ENCODE measurements at regions not wholly inside any gene's neighbourhood (a gene's known extent, or its start where the extent isn't known, plus 50 kb on each side); places are given as distances from the start of the nearest gene placed in this dataset.

- H3K9me3 ChIP-seq (ENCODE audit: control insufficient read depth, low read depth, low read length) = no peaks in the 10 kb centered on the region
- no peak overlapping the region for H2BK120ac ChIP-seq (ENCODE audit: low read depth, low read length, poor library complexity, severe bottlenecking)
- TF ChIP-seq CTCF (conservative IDR thresholded peaks at IDR 0.05) = no peak
- no peak overlapping the region for H3K14ac ChIP-seq (ENCODE audit: insufficient read depth, low read length)
- peaks cover 3% of the 10 kb centered on the region; the same call in 1 of the 2 replicates for H3K4me1 ChIP-seq (ENCODE audit: insufficient read depth, low read length)
- H2BK15ac ChIP-seq (ENCODE audit: low read depth, low read length) = no peak overlapping the region
- no peak overlapping the region for H4K5ac ChIP-seq (ENCODE audit: insufficient read length, low read depth, low read length)
- H3K23me2 ChIP-seq (ENCODE audit: insufficient read length, low read depth, low read length, poor library complexity, severe bottlenecking) = no peaks in the 10 kb centered on the region
- no peak overlapping the region for H3K9ac ChIP-seq (ENCODE audit: extremely low read depth, insufficient read length, low read length)
- no peak overlapping the region for H4K8ac ChIP-seq (replicated peaks; ENCODE audit: insufficient read length, low read depth, low read length)
- no peak for DNase-seq
- no peaks in the 10 kb centered on the region for H3K79me2 ChIP-seq (ENCODE audit: insufficient read depth, low read length)
- Mint-ChIP-seq H3K36me3 (ENCODE audit: insufficient read depth in 1 of 3, low read depth in 3 of 3) (no peaks in the 10 kb centered on the region), H3K27me3 (ENCODE audit: low read depth) (no peaks in the 10 kb centered on the region), H3K9me3 (peaks cover 0 to 1% of the 10 kb centered on the region in 2 experiments; a peak in 1 of 5 replicates), H3K27ac (no peak overlapping the region), H3K4me1 (peaks cover 24 to 28% of the 10 kb centered on the region in 2 experiments), H3K4me3 (no peak overlapping the region)
- H2AFZ ChIP-seq (ENCODE audit: low read length) = no peak overlapping the region
- no peak overlapping the region for H2BK12ac ChIP-seq (ENCODE audit: insufficient read length, low read depth, low read length)
- H3K4ac ChIP-seq (ENCODE audit: low read depth, low read length) = no peak overlapping the region
- no peak overlapping the region for H3K4me2 ChIP-seq (ENCODE audit: insufficient read depth, insufficient read length, low read length)
- H3K18ac ChIP-seq (ENCODE audit: insufficient read length, low read depth, low read length) = no peak overlapping the region
- H3K27me3 ChIP-seq (ENCODE audit: insufficient read depth, low read length) = no peaks in the 10 kb centered on the region
- H2BK5ac ChIP-seq (ENCODE audit: insufficient read length, low read length) = no peak overlapping the region
- WGBS (ENCODE audit: extremely low coverage, insufficient read length, low lambda C conversion rate) = no CpG with 5 or more reads among the region's 2 CpGs
- H2BK20ac ChIP-seq (ENCODE audit: low read depth, low read length, poor library complexity, severe bottlenecking) = no peak overlapping the region
- H2AK5ac ChIP-seq (ENCODE audit: insufficient read length, low read length) = no peak overlapping the region
- H3K56ac ChIP-seq (ENCODE audit: insufficient read length, low read depth, low read length) = no peak overlapping the region
- H3K79me1 ChIP-seq (ENCODE audit: insufficient read depth, low read depth, low read length, poor library complexity, severe bottlenecking) = no peaks in the 10 kb centered on the region
- H4K20me1 ChIP-seq (ENCODE audit: control insufficient read depth, insufficient read depth, insufficient read length) = no peaks in the 10 kb centered on the region
- no peak overlapping the region for H4K91ac ChIP-seq (ENCODE audit: insufficient read length, low read depth, low read length)
- no peak overlapping the region for H3K23ac ChIP-seq (ENCODE audit: insufficient read length, low read depth, low read length)
- H3K27ac ChIP-seq (ENCODE audit: insufficient read length, low read depth, low read length) = no peak overlapping the region
- no peak overlapping the region for H3T11ph ChIP-seq (ENCODE audit: low read length)
These were observed 125.5 kb downstream of the GPAT3 start for GRCh38 chr4:83661359-83661758.
